SK-N-SH (cell line): ENCODE measurements at regions not wholly inside any gene's neighbourhood (a gene's known extent, or its start where the extent isn't known, plus 50 kb on each side); places are given as distances from the start of the nearest gene placed in this dataset.

Experiments
- CHD2 ChIP-seq: fragments of 150-350 bp; IDR thresholded peaks from 2 replicates; pipeline ENCODE4 v1.6.1; 2018; ENCODE audit warnings: low read length; ENCODE audit not compliant: partially characterized antibody
- CTCF ChIP-seq: fragments of 200-600 bp; sonication (generic); IDR thresholded peaks from 2 replicates; pipeline ENCODE4 v1.6.1; 2017; ENCODE audit warnings: antibody characterized with exemption, mild to moderate bottlenecking, moderate library complexity
- EP300 ChIP-seq, 2 experiments: IDR thresholded peaks; 2 replicates each; pipeline versions ENCODE4 v1.4.0 to v1.6.1; 2012; ENCODE audit warnings: borderline replicate concordance in 1 of 2, low read depth in 1 of 2, low read length in 1 of 2
- EZH2phosphoT487 ChIP-seq: fragments of 200-600 bp; sonication (generic); IDR thresholded peaks from 2 replicates; pipeline ENCODE4 v1.6.1; 2017; ENCODE audit warnings: low read depth, mixed run types, mild to moderate bottlenecking, antibody characterized with exemption, moderate library complexity, borderline replicate concordance
- FOXM1 ChIP-seq: IDR thresholded peaks from 2 replicates; pipeline ENCODE4 v1.4.0; 2012; ENCODE audit warnings: low read depth, mild to moderate bottlenecking
- GATA2 ChIP-seq: sonication (generic); formaldehyde crosslinking; IDR thresholded peaks from 2 replicates; pipeline ENCODE4 v1.5.0; 2020; ENCODE audit warnings: mild to moderate bottlenecking, missing genetic modification reagents
- JUND ChIP-seq: IDR thresholded peaks from 2 replicates; pipeline ENCODE4 v1.4.0; 2012
- POLR2AphosphoS5 ChIP-seq: IDR thresholded peaks from 2 replicates; pipeline ENCODE4 v1.6.1; 2012; ENCODE audit warnings: low read depth, low read length
- REST ChIP-seq: IDR thresholded peaks from 2 replicates; pipeline ENCODE4 v1.6.1; 2012; ENCODE audit warnings: mild to moderate bottlenecking, low read depth, low read length, moderate library complexity
- SMC3 ChIP-seq: IDR thresholded peaks from 2 replicates; pipeline ENCODE4 v1.6.1; 2012; ENCODE audit warnings: low read depth, low read length, improper control_type of control experiment
- TAF1 ChIP-seq: IDR thresholded peaks from 2 replicates; pipeline ENCODE4 v1.6.1; 2012; ENCODE audit warnings: low read depth, mild to moderate bottlenecking, low read length, moderate library complexity, borderline replicate concordance
- YY1 ChIP-seq: IDR thresholded peaks from 2 replicates; pipeline ENCODE4 v1.4.0; 2012; ENCODE audit warnings: low read depth, mild to moderate bottlenecking

- TF ChIP-seq CTCF (no peak), POLR2AphosphoS5 (no peak), FOXM1 (no peak), TAF1 (no peak), SMC3 (no peak), EZH2phosphoT487 (no peak), EP300 (IDR thresholded peaks at IDR 0.05; ENCODE audit: borderline replicate concordance in 1 of 2, low read depth in 1 of 2, low read length in 1 of 2) (no peak), JUND (no peak), REST (no peak), GATA2 (CRISPR knock-in tag) (no peak), CHD2 (no peak), YY1 (no peak)
Measured at GRCh38 chr1:78830321-78830720, 176.2 kb downstream of the ADGRL4 start.
